ENCODE measurements at regions not wholly inside any gene's neighbourhood (a gene's known extent, or its start where the extent isn't known, plus 50 kb on each side); places are given as distances from the start of the nearest gene placed in this dataset.

DNA sequence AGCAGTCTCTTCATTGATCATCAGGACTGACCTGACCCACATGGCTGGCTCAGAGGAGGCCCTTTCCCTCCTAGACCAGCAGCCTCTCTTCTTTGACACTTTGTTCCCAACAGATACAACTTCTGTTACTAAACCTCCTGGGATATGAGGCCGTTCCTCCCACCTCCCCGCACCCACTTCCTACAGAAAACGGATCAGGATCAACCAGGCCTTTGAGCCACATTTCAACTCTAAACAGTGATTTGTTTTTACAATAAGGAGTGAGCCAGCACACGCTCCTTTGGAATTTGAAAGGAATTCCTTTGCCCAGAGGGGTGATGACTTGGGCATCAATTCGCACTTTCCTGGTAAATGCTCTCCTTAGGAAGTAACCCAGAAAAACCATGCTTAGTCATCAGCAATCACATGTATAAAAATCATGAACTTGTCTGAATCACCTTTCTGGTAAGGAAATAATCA, 180.4 kb downstream of the FAM124B start:
- Histone ChIP-seq H3K36me3 (ENCODE audit: insufficient read depth, low read length) (no peaks in the 10 kb centered on the region), H3K4me1 (ENCODE audit: insufficient read depth, low read length, poor library complexity, severe bottlenecking) (no peaks in the 10 kb centered on the region), H2AFZ (ENCODE audit: low read length) (no peak overlapping the region), H3K9me3 (ENCODE audit: low read length) (no peaks in the 10 kb centered on the region), H3K4me3 (ENCODE audit: low read depth, low read length, poor library complexity, severe bottlenecking) (no peak overlapping the region), H3K27ac (ENCODE audit: low read depth, low read length, poor library complexity, severe bottlenecking) (no peak overlapping the region), H3K9me2 (ENCODE audit: insufficient read depth, low read length) (no peaks in the 10 kb centered on the region), H3K79me2 (ENCODE audit: insufficient read depth, low read depth, low read length) (no peaks in the 10 kb centered on the region), H3K4me2 (ENCODE audit: low read length) (no peak overlapping the region), H4K20me1 (ENCODE audit: insufficient read depth, low read length) (no peaks in the 10 kb centered on the region)
- no peak for DNase-seq (ENCODE audit: low spot score)
- ChIA-PET CTCF (ENCODE audit: unreplicated experiment) (no interaction called here), POLR2A (no interaction called here)
- TF ChIP-seq, protein P1, sequence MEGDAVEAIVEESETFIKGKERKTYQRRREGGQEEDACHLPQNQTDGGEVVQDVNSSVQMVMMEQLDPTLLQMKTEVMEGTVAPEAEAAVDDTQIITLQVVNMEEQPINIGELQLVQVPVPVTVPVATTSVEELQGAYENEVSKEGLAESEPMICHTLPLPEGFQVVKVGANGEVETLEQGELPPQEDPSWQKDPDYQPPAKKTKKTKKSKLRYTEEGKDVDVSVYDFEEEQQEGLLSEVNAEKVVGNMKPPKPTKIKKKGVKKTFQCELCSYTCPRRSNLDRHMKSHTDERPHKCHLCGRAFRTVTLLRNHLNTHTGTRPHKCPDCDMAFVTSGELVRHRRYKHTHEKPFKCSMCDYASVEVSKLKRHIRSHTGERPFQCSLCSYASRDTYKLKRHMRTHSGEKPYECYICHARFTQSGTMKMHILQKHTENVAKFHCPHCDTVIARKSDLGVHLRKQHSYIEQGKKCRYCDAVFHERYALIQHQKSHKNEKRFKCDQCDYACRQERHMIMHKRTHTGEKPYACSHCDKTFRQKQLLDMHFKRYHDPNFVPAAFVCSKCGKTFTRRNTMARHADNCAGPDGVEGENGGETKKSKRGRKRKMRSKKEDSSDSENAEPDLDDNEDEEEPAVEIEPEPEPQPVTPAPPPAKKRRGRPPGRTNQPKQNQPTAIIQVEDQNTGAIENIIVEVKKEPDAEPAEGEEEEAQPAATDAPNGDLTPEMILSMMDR (conservative IDR thresholded peaks at IDR 0.05; ENCODE audit: low read length): no peak
- TF ChIP-seq EZH2phosphoT487 (IDR thresholded peaks at IDR 0.05; ENCODE audit: borderline replicate concordance, low read depth, low read length): no peak
- BruUV-seq (replicated peaks): no TSS peak
- intact Hi-C loops (cut with micrococcal nuclease; ENCODE audit: unreplicated experiment): no loop called here

DNA sequence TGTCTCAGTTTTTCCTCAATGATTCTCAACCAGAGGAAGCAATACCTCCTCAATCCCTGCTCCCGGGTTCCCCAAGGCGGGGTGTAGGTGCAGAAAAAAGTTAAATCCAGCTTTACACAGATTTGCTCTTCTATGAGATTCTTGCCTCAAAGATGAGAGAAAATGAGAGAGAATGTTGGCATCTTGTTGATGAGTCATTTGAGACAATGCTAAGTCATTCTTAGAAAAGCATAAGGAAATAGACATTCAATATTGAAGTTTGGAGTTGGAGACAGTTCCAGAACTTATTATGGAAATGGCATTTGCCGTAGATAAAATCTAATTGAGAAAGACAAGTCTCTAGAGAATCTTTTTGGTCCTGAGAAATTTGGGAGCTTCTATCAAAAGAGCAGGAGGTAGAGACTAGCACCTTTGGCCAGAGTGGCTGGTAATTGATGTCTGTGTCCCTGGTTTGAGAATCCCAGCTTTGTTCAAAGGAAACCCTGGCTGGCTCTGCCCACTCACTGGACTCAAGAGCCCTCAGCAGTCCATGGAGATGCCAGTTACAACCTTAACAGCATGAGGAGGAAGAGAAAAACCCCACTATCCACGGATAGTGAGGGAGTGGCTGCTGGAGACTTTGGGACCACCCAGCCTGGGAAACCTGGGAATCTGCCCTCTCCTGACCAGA, 181.2 kb downstream of the FAM124B start:
- TF ChIP-seq, protein P1 (conservative IDR thresholded peaks at IDR 0.05; ENCODE audit: low read length): no peak
- TF ChIP-seq EZH2phosphoT487 (IDR thresholded peaks at IDR 0.05; ENCODE audit: borderline replicate concordance, low read depth, low read length): no peak
- DNase-seq (ENCODE audit: low spot score): no peak
- Histone ChIP-seq H3K27ac (ENCODE audit: low read depth, low read length, poor library complexity, severe bottlenecking) (no peak overlapping the region), H3K9me3 (ENCODE audit: low read length) (no peaks in the 10 kb centered on the region), H3K4me2 (ENCODE audit: low read length) (no peak overlapping the region), H2AFZ (ENCODE audit: low read length) (no peak overlapping the region), H4K20me1 (ENCODE audit: insufficient read depth, low read length) (no peaks in the 10 kb centered on the region), H3K4me3 (ENCODE audit: low read depth, low read length, poor library complexity, severe bottlenecking) (no peak overlapping the region), H3K4me1 (ENCODE audit: insufficient read depth, low read length, poor library complexity, severe bottlenecking) (no peaks in the 10 kb centered on the region), H3K79me2 (ENCODE audit: insufficient read depth, low read depth, low read length) (no peaks in the 10 kb centered on the region), H3K9me2 (ENCODE audit: insufficient read depth, low read length) (no peaks in the 10 kb centered on the region), H3K36me3 (ENCODE audit: insufficient read depth, low read length) (no peaks in the 10 kb centered on the region)
- no TSS peak for BruUV-seq (replicated peaks)
- intact Hi-C loops (cut with micrococcal nuclease; ENCODE audit: unreplicated experiment): no loop called here
- ChIA-PET POLR2A (no interaction called here), CTCF (ENCODE audit: unreplicated experiment) (no interaction called here)

DNA sequence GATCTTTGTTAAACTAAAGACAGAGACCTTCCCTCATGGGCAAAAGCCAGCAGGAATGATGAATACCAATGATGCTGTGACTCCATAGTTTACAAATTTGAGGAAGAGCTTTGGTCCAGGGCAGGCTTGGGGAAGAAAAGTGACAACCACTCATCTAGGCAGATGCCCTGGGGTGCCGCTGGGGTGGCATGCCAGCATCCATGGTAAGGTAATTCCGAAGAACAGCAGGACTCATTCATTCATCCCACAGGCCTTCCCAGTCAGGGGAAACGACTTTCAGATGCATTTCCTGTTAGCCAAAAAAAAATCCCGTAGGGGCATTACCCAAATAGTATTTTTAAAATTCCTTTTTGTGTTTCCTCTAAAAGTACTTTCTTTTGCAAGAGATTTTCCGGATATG, 180.7 kb upstream of the SERPINE2 start:
- ChIA-PET POLR2A (no interaction called here), CTCF (ENCODE audit: unreplicated experiment) (no interaction called here)
- no peak for TF ChIP-seq EZH2phosphoT487 (IDR thresholded peaks at IDR 0.05; ENCODE audit: borderline replicate concordance, low read depth, low read length)
- TF ChIP-seq, protein P1 (conservative IDR thresholded peaks at IDR 0.05; ENCODE audit: low read length): no peak
- Histone ChIP-seq H2AFZ (ENCODE audit: low read length) (no peak overlapping the region), H4K20me1 (ENCODE audit: insufficient read depth, low read length) (no peaks in the 10 kb centered on the region), H3K9me2 (ENCODE audit: insufficient read depth, low read length) (no peaks in the 10 kb centered on the region), H3K4me2 (ENCODE audit: low read length) (no peak overlapping the region), H3K4me1 (ENCODE audit: insufficient read depth, low read length, poor library complexity, severe bottlenecking) (no peaks in the 10 kb centered on the region), H3K27ac (ENCODE audit: low read depth, low read length, poor library complexity, severe bottlenecking) (no peak overlapping the region), H3K4me3 (ENCODE audit: low read depth, low read length, poor library complexity, severe bottlenecking) (no peak overlapping the region), H3K36me3 (ENCODE audit: insufficient read depth, low read length) (no peaks in the 10 kb centered on the region), H3K9me3 (ENCODE audit: low read length) (no peaks in the 10 kb centered on the region), H3K79me2 (ENCODE audit: insufficient read depth, low read depth, low read length) (no peaks in the 10 kb centered on the region)
- intact Hi-C loops (cut with micrococcal nuclease; ENCODE audit: unreplicated experiment): no loop called here
- DNase-seq (ENCODE audit: low spot score): no peak
- BruUV-seq (replicated peaks): no TSS peak

Measured in OCI-LY7 (cell line).